Left kidney (tissue), 1 donor: ENCODE measurements at regions not wholly inside any gene's neighbourhood (a gene's known extent, or its start where the extent isn't known, plus 50 kb on each side); places are given as distances from the start of the nearest gene placed in this dataset.
"Not testable (repeated sequence)": the region's sequence is repeated elsewhere in the genome, so short reads cannot be mapped to it uniquely, and the experiment has no call there.

ENCODE experiments used
- DNase-seq: peaks from one replicate; pipeline ENCODE4 v3.0.0-alpha.2; 2013

DNA sequence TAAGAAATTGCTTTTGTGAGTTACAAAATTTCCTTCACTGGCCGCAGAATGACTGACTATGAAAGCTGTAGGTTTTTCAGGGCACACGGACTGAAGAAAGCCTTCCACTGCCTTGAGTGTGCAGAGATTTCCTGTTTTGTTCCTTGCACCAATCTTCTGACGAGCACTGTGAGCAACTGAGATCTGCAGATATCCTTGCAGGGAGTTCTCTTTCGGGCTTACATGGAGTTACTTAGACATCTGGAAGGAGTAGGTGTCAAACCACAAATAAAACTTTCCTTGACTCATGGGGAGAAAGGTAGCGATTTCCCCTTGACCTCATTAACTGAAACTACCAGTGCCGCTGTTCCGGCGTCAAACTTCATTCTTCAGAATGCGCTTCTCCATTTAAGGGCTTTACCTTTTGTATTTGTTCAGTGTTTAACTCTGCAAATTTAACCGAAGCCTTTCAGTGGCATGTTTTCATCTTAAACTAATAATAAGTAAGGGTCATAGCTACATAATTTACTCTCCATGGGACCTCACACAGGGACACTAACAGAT, 1175.3 kb downstream of the GATA3 start:
- DNase-seq, result no peak

DNA sequence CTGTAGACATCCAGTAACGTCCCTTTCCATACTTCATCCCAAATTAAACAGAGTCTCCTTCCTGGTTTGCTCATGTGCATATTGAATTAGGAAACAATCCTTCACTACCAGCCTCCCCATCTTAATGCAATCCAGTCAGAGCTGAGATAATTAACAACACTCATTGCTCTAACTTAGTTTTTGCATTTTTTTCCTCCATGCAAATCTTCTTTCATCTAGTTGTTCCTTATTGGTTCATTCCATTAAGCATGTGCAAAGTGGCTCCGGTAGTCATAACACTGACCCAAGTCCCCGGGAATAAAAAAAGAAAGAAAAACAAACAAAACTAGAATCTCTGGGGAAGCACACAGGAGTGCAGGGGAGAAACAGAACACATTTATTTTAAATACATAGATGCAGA, 1176.1 kb downstream of the GATA3 start:
- DNase-seq, result no peak

DNA sequence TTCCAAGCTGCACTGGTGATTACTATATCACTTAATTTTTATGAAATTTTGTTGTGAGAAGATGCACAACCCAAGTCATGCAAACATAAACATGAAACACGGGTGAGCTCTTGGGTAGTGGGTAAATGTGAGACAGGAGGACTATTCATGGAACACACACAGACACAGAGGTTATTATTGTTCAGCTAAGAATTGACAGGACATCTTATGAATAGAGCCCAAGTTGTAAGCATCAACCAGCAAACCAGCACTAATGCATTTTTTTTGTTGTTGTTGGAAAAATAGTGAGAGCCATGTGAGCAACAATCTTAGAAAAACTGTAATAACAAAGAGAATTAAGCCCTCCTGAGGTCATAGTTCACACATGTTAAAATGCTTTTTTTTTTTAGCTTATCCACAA, 1179.7 kb downstream of the GATA3 start:
- DNase-seq, result no peak

DNA sequence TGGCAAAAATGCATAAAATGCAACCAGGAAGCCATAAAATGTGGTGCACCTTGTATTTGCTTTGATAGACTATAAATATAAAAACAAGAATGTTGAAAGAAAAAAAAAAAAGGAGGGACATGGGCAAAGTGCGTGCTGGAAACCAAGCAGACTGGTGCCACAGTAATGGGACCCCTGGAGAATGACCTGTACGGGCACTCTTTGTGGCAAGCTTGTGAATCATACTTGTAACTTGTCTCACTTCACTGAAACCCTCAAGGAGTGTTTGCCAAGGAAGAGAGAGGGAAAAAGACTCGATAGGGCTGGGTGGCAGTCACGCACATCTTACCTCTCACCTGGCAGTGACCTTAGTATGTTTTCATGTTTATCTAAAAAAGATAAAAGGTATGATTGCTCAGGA, 1183.6 kb downstream of the GATA3 start:
- DNase-seq, result no peak

DNA sequence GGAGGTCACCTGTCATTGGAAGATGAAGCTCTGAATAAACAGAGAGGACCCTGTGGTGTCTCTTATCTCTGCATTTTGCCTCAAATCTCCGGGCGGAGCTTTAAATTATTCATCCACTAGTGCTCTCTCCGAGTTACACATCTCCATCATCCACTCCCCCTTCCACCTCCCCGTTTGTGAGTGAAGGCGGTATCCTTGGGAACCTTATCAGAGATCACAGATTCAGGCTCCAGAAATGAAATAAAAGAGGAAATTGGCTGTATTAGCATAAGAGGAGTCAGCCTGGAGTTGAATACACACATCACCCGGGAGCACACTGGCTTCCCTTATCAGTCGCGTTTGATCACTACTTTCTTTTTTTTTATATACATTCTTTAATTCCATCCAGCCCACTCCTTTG, 1184.8 kb downstream of the GATA3 start:
- DNase-seq, result no peak

DNA sequence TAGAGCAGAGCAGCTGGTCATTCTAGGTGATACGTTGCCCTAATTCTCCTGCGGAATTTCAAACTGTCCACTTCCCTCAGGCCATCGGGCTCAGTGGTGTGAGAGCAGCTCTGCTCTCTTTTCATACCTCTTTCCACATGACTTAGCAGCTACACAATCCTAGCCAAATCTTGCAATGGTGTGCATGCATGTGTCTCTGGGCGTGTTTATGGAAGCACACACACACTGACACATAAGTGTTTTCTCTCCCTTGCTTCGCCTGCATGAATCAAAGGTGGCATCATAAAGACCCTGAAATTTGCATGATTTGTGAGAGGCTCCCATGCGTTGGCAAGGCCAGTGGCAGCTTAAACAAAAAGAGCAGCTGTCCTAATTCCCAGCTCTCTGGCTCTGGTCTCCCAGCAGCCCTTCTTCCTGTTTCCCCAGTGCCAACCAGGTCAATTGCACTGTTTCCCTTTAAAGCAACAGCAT, 1189.5 kb downstream of the GATA3 start:
- no peak for DNase-seq

DNA sequence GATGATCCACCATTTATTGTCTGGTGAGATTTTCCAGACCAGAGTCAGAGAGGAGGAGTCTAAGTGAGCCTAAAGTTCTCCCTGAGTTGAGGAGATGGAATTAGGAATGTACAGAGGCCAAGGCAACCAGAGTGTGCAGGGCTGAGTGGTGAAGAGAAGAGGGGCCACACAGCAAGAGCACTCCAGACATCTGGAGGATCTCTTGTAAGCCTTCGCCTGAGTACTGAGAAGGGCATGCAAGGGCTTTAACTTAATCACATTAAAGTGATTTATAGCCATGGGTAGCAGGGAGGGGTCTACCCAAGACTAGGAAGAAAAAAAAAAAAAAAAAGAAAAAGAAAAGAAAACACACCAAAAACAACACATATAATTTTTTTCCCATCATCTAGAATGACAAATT, 1190.4 kb downstream of the GATA3 start:
- no peak for DNase-seq

DNA sequence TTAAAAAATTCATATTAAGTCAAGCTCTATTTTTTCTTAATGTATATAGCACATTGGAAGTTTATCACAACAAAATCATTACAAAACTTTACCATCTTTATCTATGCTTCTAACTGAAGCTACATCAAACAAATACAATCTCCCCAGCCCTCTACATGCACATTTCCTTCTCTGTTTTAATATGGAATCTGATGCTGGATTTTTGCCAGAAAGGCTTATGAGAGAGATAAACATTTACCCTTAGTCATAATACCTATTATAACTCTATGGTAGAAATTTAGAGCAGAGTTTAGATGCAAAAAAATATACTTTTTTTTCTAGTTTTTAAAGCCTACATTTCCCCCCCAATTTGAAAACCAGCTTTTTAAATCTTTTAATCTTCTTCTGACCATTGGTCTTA, 1198.6 kb downstream of the GATA3 start:
- DNase-seq, result no peak

DNA sequence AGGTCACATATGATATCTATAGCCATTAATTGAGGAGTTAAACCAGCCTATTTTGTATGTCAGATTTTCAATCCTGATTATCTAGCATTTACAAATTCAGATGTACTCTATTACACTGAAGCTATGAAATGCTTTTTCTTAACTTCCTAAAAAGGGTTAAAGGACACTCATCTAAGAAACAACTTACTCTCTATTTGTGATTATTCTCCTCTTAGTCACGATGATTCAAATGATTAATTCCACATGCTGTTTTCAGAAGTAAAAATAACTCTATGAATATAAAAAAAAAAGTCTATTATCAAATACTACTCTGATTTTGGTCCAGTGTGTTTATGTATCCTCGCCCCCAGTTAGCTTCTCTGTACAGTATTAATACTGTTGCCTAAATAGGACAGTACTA, 1199.9 kb downstream of the GATA3 start:
- DNase-seq, result no peak

DNA sequence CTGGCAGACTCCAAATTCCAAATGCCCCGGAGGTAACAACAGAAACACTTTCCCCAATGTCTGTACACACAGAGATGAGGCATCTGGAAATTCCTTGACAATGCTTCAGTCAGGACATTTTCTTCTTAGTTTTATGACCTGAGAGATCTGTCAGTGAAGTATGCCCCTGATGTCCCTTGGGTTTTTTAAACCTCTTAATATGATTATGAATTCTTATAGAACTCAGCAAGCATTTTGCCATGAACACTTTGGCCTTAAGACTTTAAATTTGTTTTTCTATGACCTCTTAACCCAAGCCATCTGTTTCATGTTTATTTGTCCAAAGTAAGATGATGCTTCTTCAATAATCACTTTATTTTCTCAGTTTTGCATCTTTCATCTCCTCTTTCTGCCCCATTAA, 1206.2 kb downstream of the GATA3 start:
- DNase-seq, result no peak

DNA sequence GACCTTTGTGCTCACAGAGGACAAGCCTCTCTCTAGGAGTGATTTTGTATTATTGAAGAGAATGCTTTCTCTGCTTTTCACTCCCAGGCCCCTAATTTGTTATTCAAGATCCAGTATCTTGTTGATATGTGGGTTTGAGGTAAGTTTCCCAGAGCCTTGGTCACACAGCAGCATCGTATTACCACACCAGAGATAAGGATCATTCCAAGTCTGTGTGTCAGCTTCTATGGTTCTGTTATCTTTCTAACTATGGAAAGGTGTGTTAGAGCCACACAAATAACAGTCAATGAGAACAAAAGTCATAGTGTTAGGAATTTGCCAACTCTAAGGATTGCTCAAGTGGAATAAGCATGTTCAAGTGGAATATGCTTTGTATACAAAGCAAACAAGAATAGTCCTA, 1208.3 kb downstream of the GATA3 start:
- DNase-seq, result no peak

DNA sequence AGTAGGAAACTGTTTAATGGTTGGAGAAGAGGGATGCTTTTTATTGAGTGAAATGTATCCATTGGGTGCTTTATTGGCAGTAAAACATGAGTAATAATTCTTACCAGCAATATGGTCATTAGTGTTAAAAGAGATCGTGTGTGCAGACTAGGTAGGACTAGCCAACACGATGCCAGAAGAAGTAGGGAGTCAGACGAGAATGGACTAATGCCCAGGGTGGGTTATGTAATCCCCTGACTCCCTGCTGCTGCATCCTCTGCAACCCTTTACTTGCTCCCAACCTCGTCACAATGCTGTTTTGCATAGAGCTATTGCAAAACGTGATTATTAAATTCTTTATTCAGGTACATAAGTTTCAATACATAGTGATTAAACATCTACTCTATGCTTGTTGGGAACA, 1213.7 kb downstream of the GATA3 start:
- DNase-seq, result no peak

DNA sequence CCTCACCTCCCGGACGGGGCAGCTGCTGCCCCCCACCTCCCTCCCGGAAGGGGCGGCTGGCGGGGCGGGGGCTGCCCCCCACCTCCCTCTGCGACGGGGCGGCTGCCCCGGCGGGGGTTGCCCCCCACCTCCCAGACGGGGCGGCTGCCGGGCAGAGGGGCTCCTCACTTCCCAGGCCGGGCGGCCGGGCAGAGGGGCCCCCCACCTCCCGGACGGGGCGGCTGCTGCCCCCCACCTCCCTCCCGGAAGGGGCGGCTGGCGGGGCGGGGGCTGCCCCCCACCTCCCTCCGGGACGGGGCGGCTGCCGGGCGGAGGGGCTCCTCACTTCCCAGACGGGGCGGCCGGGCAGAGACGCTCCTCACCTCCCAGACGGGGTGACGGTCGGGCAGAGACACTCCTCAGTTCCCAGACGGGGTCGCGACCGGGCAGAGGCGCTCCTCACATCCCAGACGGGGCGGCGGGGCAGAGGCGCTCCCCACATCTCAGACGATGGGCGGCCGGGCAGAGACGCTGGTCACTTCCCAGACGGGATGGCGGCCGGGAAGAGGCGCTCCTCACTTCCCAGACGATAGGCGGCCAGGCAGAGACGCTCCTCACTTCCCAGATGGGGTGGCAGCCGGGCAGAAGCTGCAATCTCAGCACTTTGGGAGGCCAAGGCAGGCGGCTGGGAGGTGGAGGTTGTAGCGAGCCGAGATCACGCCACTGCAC, 1218.8 kb downstream of the GATA3 start:
- not testable (repeated sequence) for DNase-seq

DNA sequence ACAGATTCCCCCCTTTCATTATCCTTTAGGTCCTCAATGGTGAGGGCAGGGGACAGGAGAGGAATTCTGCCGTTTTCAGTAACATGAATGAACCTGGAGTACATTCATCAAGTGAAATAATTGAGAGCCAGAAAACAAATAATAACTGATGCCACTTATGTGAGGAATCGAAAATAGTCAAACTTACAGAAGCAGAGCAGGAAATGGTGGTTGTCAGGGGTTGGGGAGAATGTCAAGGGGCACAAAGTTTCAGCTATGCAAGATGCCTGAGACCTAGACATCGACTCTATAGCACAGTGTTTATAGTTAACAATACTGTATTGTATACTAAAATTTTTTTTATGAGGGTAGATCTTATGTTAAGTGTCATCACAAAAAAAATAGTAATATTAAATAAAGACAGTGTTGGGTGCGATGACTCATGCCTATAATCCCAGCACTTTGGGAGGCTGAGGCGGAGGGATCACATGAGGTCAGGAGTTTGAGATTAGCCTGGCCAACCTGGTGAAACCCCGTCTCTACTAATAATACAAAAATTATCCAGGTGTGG, 1219.8 kb downstream of the GATA3 start:
- no peak for DNase-seq

DNA sequence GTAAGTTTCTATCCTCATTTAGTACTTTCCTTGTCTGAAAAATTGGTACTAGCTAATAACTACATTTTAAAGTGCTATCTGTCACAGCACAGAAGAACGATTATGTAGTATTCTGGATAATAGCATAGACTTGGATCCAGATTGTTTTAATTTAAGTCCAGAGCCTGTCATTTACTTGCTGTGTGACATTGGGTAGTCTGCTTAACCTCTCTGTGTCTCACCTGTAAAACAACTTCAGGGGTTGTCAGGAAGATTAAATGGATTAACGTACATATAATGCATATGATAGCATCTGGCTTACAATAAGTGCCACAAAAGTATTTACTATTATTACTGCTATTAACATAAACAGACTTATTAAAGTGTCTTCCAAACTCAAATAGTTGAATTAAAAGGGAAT, 1221.4 kb downstream of the GATA3 start:
- DNase-seq, result no peak

DNA sequence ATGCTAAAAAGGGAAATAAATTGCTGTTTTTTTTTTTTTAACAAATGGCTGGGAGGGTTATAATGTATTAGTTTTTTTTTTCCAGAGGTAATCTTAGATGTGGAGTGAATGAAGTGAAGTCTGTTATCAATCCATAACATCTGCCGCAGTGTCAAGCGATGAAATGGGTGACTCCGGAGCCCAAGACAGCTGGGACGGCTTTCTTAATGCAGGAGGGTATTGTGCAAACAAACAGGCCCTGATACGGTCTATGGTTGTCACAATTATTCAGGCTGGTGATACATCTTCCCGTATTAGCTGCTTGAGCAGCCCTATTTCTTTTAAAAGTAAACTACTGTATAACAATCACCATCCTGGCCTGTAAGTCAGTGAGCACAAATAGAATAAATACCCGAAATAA, 1231.2 kb downstream of the GATA3 start:
- no peak for DNase-seq

DNA sequence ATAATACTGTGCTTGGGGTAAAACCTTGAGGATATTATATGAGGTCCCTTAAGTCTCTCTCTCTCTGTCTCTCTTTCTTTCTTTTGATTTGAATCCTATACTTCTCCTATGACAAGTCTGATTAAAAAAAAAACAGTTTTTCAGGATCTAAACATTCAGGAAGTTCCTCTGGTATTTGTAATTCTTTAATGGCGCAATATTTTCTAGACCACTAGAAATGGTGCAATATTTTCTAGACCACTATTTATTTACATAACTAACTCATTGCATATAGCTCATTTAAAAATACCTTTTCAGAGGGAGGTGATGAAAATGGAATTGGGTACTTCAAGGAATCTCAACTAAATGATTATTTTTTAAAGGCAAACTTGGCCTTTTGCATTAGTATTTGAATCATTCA, 1235.3 kb downstream of the GATA3 start:
- no peak for DNase-seq

DNA sequence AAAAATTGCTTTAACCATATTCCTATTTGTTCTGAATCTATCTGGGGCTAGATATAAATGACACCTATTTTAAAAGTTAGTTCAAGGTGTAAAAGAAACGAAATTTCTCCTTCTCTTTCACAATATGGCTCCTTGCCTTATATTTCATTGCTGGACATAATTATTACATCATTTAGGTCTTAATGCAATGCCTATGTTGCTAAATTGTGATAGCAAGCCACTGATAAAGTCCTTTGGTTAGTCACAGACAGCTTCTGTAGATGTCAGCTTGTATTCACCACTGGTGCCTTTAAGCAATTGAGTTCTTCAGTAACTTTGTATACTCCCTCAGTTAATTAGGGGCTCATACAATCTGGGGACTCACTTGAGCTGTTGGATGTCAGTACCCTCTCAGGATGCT, 1236.6 kb downstream of the GATA3 start:
- DNase-seq, result no peak

DNA sequence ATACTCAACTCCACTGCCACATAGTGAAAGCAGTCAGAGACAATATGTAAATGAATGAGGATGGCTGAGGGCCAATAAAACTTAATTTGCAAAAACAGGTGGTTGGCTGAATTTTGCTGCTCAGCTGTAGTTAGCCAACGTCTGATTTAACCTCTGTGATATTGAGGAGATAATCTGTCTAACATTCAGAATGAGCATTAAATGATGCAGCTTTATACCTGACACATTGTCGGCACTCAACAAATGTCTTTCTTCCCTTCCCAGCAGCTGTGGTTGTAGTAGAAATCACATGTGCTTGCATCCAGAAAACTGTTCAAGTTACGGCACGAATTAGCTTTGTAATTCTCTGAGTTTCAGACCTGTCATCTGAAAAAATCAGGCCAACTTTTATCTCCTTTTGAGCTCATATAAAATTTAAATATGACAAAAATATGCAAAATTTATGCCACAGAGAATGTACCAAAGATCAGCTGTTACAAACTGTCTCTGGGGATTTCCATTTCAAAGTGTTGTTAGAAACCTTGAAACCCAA, 1239.7 kb downstream of the GATA3 start:
- no peak for DNase-seq

DNA sequence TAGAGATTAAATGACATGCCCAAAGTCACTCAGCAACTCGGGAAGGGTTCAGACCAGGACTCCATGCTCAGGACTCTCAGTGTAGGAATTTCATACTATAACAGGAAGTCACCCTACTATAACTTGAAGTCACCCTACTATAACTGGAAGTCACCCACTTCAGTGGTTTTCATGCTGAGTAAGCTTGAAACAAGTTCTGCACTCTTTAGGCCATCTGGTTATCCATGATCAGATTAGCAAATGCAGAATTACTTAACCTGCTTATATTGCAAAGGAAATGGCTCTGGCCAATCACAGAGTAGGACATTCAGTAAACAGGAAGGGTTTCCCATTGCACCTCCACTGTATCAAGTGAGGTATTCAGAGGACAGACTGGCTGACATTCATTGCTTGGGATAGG, 1240.4 kb downstream of the GATA3 start:
- no peak for DNase-seq

DNA sequence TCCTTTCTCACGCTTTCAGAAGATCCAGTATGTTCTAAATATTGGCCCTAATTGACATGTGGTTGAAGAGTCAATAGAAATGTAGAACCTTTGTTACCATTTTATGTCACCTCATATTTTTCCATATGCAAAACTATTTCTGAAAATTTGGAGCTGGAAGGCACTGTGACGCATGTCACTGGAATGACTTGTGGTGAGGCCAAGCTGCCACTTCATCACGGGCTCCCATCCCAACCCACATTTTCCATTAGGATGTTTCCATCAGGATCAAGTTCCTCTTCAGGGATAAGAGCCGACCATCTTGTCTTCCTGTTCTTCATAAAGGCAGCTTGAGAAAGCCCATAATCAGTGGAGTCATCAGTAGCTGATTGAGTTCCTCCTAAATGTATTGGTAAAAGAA, 1241.7 kb downstream of the GATA3 start:
- no peak for DNase-seq

DNA sequence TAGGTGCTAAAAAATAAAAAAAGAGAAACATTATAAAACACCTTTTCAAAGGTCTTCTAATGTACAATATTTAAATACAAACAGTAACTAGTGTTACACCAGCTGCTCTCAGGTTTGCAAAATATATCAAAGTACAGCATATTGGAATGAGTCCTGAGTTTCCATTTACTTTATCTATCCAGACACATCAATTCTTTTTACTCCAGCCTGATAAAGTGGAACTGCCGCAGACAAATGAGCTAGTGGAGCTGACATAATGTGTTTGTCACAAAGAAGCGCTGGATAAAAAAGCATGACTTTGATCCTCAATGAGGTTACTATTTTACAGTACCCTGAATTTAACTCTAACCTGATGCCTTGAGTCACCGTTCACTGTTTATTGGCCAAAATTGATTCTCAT, 1243.1 kb downstream of the GATA3 start:
- DNase-seq, result no peak

DNA sequence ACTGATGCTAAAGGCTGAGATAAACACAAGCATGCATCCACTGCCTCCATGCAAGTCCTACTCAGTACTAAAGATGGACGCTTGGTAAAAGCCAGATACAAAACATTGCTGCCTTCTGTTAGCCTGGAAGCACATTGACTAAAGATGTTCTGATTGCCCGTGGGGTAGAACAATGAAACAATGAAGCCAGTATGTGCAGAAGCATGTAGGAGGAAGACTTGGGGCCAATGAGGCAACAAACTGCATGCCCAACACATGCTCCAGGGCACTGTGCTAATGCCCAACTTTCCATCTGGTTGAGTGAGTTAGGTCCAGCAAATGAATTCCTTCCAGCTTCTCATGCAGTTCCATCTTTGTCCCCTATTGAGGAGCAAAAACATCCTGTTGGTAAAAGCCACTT, 1245.5 kb downstream of the GATA3 start:
- no peak for DNase-seq

DNA sequence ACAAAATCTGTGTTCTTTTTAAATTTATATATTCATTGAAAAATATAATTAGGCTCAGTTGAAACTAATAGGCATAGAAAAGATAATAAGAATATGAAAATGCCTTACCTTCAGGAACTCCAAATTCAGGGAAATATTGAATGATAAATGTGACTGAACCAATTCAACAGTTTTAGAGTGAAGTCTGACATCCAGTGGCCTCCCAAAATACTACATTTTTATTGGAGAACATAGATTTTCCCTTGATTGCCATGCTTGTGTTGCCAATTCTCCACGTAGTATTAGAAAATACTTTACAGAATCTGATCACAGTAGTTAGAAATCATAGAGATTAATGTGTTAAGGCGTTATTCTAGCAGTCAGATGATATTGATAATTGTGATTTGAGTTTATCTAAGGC, 1246.7 kb downstream of the GATA3 start:
- no peak for DNase-seq
